BE2C (cell line): ENCODE measurements at regions not wholly inside any gene's neighbourhood (a gene's known extent, or its start where the extent isn't known, plus 50 kb on each side); places are given as distances from the start of the nearest gene placed in this dataset.

ENCODE experiments used
- DNase-seq: peaks from one replicate; pipeline ENCODE4 v3.0.0-alpha.2; 2020
- H3K27me3 ChIP-seq: fragments of 250-450 bp; sonication (Bioruptor Pico); 2 replicates; pipeline ENCODE4 v1.5.1; 2020; ENCODE audit warnings: mild to moderate bottlenecking
- H3K36me3 ChIP-seq: fragments of 250-450 bp; sonication (Bioruptor Pico); 2 replicates; pipeline ENCODE4 v1.5.1; 2020; ENCODE audit warnings: mild to moderate bottlenecking
- H3K4me1 ChIP-seq: fragments of 250-450 bp; sonication (Bioruptor Pico); 2 replicates; pipeline ENCODE4 v1.5.1; 2020
- H3K4me3 ChIP-seq: 2 replicates; pipeline ENCODE4 v1.5.1; 2011; ENCODE audit warnings: low read depth, low read length
- H3K9me3 ChIP-seq: fragments of 250-450 bp; sonication (Bioruptor Pico); 2 replicates; pipeline ENCODE4 v1.5.1; 2020
- TF ChIP-seq, protein P1 (sequence below): IDR thresholded peaks from 2 replicates; pipeline ENCODE4 v1.5.1; 2012; ENCODE audit warnings: mild to moderate bottlenecking, low read depth, low read length

DNA sequence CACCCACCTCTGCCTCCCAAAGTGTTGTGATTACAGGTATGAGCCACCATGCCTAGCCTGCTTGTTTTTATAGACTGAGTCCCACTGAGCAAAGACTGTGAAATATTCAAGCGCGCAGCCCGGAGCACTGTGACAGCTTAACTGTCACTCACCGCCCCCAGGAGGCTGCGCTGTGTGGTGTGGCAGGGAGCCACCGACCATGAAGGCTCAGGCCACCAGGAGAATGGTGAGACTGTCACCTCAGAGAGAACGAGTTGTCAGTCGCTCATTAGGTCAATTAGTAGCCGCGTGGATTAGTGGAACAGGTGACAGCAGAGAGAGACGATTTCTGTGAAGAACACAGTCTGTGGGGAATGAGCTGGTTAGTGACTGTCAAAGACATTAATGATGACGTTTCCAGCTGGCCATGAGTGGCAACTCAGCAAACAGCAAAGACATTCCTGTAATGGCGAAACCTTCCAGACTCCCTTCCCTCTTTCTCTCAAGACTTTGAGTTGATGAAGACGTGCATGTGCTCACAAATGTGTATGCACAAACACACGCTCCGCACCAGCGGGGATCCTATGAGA is 64.5 kb downstream of the CYCS start:
- H3K4me3 ChIP-seq: no peak overlapping the region
- H3K27me3 ChIP-seq: no peaks in the 10 kb centered on the region; the same call in 1 of the 2 replicates
- H3K4me1 ChIP-seq: no peaks in the 10 kb centered on the region
- TF ChIP-seq, protein P1, sequence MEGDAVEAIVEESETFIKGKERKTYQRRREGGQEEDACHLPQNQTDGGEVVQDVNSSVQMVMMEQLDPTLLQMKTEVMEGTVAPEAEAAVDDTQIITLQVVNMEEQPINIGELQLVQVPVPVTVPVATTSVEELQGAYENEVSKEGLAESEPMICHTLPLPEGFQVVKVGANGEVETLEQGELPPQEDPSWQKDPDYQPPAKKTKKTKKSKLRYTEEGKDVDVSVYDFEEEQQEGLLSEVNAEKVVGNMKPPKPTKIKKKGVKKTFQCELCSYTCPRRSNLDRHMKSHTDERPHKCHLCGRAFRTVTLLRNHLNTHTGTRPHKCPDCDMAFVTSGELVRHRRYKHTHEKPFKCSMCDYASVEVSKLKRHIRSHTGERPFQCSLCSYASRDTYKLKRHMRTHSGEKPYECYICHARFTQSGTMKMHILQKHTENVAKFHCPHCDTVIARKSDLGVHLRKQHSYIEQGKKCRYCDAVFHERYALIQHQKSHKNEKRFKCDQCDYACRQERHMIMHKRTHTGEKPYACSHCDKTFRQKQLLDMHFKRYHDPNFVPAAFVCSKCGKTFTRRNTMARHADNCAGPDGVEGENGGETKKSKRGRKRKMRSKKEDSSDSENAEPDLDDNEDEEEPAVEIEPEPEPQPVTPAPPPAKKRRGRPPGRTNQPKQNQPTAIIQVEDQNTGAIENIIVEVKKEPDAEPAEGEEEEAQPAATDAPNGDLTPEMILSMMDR: no peak
- no peaks in the 10 kb centered on the region for H3K9me3 ChIP-seq
- H3K36me3 ChIP-seq: no peaks in the 10 kb centered on the region
- DNase-seq: no peak

DNA sequence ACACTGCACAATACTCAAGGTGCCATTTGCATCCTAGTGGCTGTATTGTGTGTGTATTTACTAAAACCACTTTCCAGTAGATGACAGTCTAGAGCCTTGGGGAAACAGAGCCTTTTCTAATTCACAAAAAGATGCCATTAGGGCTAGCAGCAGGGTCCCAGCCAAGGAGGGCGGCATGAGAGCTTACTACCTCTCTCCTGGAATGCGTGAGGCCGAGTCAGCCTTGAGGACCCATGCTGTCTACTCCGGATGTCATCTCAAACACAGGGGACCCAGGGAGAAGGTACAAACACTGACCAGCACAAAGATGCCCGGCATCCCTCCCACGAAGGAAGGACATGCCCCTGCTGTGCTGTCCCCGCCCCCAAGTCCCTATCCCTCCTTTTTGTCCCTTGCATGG is 65.5 kb downstream of the CYCS start:
- no peak for DNase-seq
- TF ChIP-seq, protein P1: no peak
- Histone ChIP-seq H3K4me1 (no peaks in the 10 kb centered on the region), H3K27me3 (no peaks in the 10 kb centered on the region; the same call in 1 of the 2 replicates), H3K4me3 (no peak overlapping the region), H3K9me3 (no peaks in the 10 kb centered on the region), H3K36me3 (no peaks in the 10 kb centered on the region)

DNA sequence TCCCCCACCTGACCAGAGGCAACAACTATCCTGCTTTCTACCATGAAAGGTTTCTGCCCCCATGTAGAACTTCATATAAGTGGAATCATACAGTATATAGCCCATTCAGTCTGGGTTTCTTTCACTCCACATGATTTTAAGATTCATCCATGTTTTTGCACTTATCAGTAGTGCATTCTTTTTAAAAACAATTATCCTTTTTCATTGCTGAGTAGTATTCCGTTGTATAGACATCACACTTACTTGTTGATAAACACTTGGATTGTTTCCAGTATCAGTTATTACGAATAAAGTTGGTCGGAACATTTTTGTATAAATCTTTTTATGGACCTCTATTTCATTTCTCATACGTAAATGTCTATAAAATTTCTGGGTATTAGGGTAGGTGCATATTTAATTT is 68.7 kb downstream of the CYCS start:
- Histone ChIP-seq H3K9me3 (no peaks in the 10 kb centered on the region), H3K4me3 (no peak overlapping the region), H3K36me3 (no peaks in the 10 kb centered on the region), H3K27me3 (no peaks in the 10 kb centered on the region), H3K4me1 (no peaks in the 10 kb centered on the region)
- no peak for DNase-seq
- TF ChIP-seq, protein P1: no peak

DNA sequence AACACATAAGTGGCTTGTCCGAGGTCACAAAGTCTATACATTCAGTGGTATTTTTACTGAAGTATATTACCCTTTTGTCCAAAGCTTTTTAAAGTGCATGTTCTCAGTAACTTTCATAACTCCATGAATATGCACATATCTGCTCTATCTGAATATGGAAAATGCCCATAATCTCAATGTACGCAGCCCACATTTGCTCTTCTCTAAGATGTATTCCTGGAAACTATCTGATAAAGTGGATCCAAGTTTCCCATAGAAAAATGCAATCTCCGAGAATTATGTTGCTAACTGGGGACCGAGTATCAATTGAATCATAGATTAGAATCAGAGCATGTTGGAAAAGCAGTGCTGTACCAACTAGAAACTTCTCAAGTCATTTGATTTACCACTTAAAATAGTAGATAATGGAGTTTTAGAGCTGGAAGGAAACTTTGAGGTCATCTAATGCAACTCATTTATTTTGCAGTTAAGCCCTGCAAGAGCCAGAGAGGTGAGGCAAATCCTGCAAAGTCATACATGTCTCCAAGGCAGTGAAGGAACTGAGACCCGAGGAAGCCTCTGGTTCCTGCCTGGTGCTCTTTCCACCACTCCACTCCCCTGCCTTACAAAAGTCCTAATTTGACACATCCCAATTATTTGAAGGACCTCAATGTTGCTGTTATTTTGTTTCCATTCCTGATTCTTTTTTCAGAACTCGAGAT is 69.4 kb downstream of the CYCS start:
- H3K4me1 ChIP-seq: no peaks in the 10 kb centered on the region
- TF ChIP-seq, protein P1: no peak
- no peaks in the 10 kb centered on the region for H3K27me3 ChIP-seq
- no peaks in the 10 kb centered on the region for H3K36me3 ChIP-seq
- H3K9me3 ChIP-seq: no peaks in the 10 kb centered on the region
- no peak overlapping the region for H3K4me3 ChIP-seq
- DNase-seq: no peak

DNA sequence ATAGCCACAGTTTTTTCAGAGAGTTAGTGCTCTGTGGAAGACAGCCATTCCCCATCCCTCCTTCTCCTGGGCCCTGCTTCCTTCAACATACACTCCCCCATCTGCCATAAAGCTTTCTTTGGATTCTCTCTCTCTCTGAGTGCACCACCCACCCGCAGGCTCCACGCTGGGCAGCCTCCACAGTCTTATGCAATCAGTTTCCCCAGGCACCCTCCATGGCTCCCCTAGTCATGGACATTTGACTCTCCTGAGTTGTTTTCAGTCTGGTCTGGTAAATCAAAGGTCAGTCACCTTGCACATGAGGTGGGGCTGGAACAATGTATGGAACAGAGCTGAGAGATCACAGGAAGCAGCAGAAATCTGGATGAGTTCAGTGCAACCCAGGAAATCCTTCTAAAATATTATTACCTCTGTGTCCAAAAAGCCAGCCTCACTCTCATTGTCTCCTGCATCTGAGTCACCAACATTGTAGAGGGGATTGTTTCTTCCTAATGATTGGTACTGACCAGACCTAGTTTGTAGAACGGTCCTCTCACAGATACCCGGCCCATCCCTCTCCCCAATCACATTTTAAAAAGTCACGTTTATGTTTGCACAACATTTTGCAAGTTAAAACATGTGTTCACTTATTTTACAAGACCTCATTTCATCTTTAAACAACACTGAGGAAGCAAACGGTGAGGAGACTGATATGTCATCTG is 70.1 kb downstream of the CYCS start:
- H3K27me3 ChIP-seq: no peaks in the 10 kb centered on the region
- H3K4me1 ChIP-seq: no peaks in the 10 kb centered on the region
- H3K4me3 ChIP-seq: no peak overlapping the region
- no peaks in the 10 kb centered on the region for H3K9me3 ChIP-seq
- TF ChIP-seq, protein P1: no peak
- DNase-seq: no peak
- no peaks in the 10 kb centered on the region for H3K36me3 ChIP-seq

DNA sequence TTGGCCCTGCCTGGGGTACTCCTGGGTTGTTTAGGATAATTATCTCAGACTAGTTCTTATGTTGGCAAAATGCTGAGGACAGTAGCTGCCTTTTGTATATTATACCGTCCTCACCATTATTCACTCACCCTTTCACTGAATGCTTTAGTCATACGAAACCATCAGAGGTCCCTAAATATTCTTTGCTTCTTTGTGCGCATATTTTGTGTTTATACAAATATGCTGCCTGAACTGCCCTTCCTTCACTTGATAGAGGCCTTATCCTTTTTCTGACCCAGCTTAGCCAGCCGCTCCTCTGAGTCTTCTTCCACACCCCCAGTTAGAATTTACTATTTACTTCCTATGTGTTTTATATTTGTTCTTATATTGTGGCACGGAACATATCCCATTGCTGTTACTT is 70.2 kb upstream of the OSBPL3 start:
- no peak overlapping the region for H3K4me3 ChIP-seq
- TF ChIP-seq, protein P1: no peak
- H3K36me3 ChIP-seq: no peaks in the 10 kb centered on the region
- H3K27me3 ChIP-seq: no peaks in the 10 kb centered on the region
- no peaks in the 10 kb centered on the region for H3K9me3 ChIP-seq
- DNase-seq: no peak
- H3K4me1 ChIP-seq: no peaks in the 10 kb centered on the region
